Stimulated activated CD4-positive, alpha-beta T cell treated with anti-CD3 and anti-CD28 coated beads, TNF-alpha, amount 100 ng/mL, for 4 hours (primary cell): ENCODE measurements at regions not wholly inside any gene's neighbourhood (a gene's known extent, or its start where the extent isn't known, plus 50 kb on each side); places are given as distances from the start of the nearest gene placed in this dataset.
"Not testable (repeated sequence)": the region's sequence is repeated elsewhere in the genome, so short reads cannot be mapped to it uniquely, and the experiment has no call there.

ENCODE experiments used
- DNase-seq, 3 experiments: peaks; one replicate each; pipeline ENCODE4 v3.0.0-alpha.2; 2020; ENCODE audit warnings: low read depth in 3 of 3

- DNase-seq: no peak
Observed at GRCh38 chr3:82177774-82178173, 416.3 kb upstream of the GBE1 start.

- DNase-seq: no peak
Observed at GRCh38 chr3:82165266-82165665, 403.8 kb upstream of the GBE1 start.

GRCh38 chr3:82163907-82164520 lies 402.6 kb upstream of the GBE1 start:
- no peak for DNase-seq

- no peak for DNase-seq
Observed at GRCh38 chr3:82157952-82158351, 396.5 kb upstream of the GBE1 start.

- DNase-seq: not testable (repeated sequence)
Observed at GRCh38 chr3:82153892-82154291, 392.4 kb upstream of the GBE1 start.

- DNase-seq: no peak
Observed at GRCh38 chr3:82145742-82146141, 384.3 kb upstream of the GBE1 start.

GRCh38 chr3:82144811-82145210 lies 383.4 kb upstream of the GBE1 start:
- DNase-seq: no peak

GRCh38 chr3:82143661-82144412 lies 382.4 kb upstream of the GBE1 start:
- DNase-seq: no peak

GRCh38 chr3:82141592-82141991 lies 380.1 kb upstream of the GBE1 start:
- DNase-seq: no peak

GRCh38 chr3:82137861-82138260 lies 376.4 kb upstream of the GBE1 start:
- DNase-seq: no peak

- no peak for DNase-seq
Observed at GRCh38 chr3:82137050-82137449, 375.6 kb upstream of the GBE1 start.

GRCh38 chr3:82133070-82133606 lies 371.7 kb upstream of the GBE1 start:
- peak in 1 of 3 experiments; percentile 2 for DNase-seq

GRCh38 chr3:82132210-82133069 lies 371.0 kb upstream of the GBE1 start:
- DNase-seq: no peak

GRCh38 chr3:82130046-82130445 lies 368.6 kb upstream of the GBE1 start:
- no peak for DNase-seq

- DNase-seq: no peak
Observed at GRCh38 chr3:82129221-82129801, 367.9 kb upstream of the GBE1 start.

- no peak for DNase-seq
Observed at GRCh38 chr3:82128271-82128670, 366.8 kb upstream of the GBE1 start.

GRCh38 chr3:82122554-82123345 lies 361.3 kb upstream of the GBE1 start:
- DNase-seq: no peak

- no peak for DNase-seq
Observed at GRCh38 chr3:82114589-82114988, 353.1 kb upstream of the GBE1 start.

GRCh38 chr3:82110721-82111120 lies 349.3 kb upstream of the GBE1 start:
- not testable (repeated sequence) for DNase-seq

- no peak for DNase-seq
Observed at GRCh38 chr3:82103241-82103640, 341.8 kb upstream of the GBE1 start.

- DNase-seq: no peak
Observed at GRCh38 chr3:82100378-82100777, 338.9 kb upstream of the GBE1 start.
